ENCODE measurements at regions not wholly inside any gene's neighbourhood (a gene's known extent, or its start where the extent isn't known, plus 50 kb on each side); places are given as distances from the start of the nearest gene placed in this dataset.

- no peak for TF ChIP-seq CTCF (IDR thresholded peaks at IDR 0.05)
- ATAC-seq (ENCODE audit: low FRiP score) (no peak), DNase-seq (ENCODE audit: low spot score) (no peak)
Measured at GRCh38 chr9:2465516-2465915, 156.1 kb upstream of the VLDLR start.

- no peak for ATAC-seq (ENCODE audit: low FRiP score)
- DNase-seq (ENCODE audit: low spot score): no peak
- TF ChIP-seq CTCF (IDR thresholded peaks at IDR 0.05): no peak
Measured at GRCh38 chr9:2465921-2466460, 155.6 kb upstream of the VLDLR start.

GRCh38 chr9:2466703-2467102 lies 154.9 kb upstream of the VLDLR start:
- TF ChIP-seq CTCF (IDR thresholded peaks at IDR 0.05): no peak
- ATAC-seq (ENCODE audit: low FRiP score) (no peak), DNase-seq (ENCODE audit: low spot score) (no peak)

- DNase-seq (ENCODE audit: low spot score) (no peak), ATAC-seq (ENCODE audit: low FRiP score) (no peak)
- no peak for TF ChIP-seq CTCF (IDR thresholded peaks at IDR 0.05)
Measured at GRCh38 chr9:2469681-2470221, 151.8 kb upstream of the VLDLR start.

- ATAC-seq (ENCODE audit: low FRiP score): no peak
- no peak for TF ChIP-seq CTCF (IDR thresholded peaks at IDR 0.05)
- DNase-seq (ENCODE audit: low spot score): no peak
Measured at GRCh38 chr9:2473681-2474080, 147.9 kb upstream of the VLDLR start.

GRCh38 chr9:2477755-2478154 lies 143.8 kb upstream of the VLDLR start:
- TF ChIP-seq CTCF (IDR thresholded peaks at IDR 0.05): no peak
- DNase-seq (ENCODE audit: low spot score): no peak
- ATAC-seq (ENCODE audit: low FRiP score): no peak

- DNase-seq (ENCODE audit: low spot score): no peak
- no peak for ATAC-seq (ENCODE audit: low FRiP score)
- no peak for TF ChIP-seq CTCF (IDR thresholded peaks at IDR 0.05)
Measured at GRCh38 chr9:2478421-2478820, 143.2 kb upstream of the VLDLR start.
